CD4-positive, alpha-beta T cell treated with Interleukin-6 for 4 hours (primary cell): ENCODE measurements at regions not wholly inside any gene's neighbourhood (a gene's known extent, or its start where the extent isn't known, plus 50 kb on each side); places are given as distances from the start of the nearest gene placed in this dataset.
"Not testable (repeated sequence)": the region's sequence is repeated elsewhere in the genome, so short reads cannot be mapped to it uniquely, and the experiment has no call there.

Experiments
- DNase-seq: peaks from one replicate; pipeline ENCODE4 v3.0.0-alpha.2; 2020; ENCODE audit warnings: mixed read lengths

DNA sequence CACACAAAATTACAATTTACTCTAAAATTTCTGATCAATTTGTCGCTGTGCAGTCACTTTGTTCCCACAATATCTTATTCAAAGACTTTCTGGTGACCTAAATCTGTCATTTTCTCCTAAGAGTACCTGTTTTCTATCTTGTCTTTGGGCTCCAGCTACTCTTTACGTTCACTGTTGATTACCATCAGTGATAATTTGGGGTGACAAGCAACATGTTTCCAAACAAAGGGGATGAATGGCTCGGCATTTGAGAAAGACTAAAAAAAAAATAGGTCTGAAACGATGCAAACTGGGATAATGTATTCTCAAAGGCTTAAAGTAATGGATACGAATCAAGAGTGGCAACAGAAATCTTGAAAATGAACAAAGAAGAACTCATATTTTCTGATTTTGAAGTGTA, 205.2 kb upstream of the DAB2 start:
- no peak for DNase-seq

GRCh38 chr5:39628348-39628747, 203.6 kb upstream of the DAB2 start:
- no peak for DNase-seq

DNA sequence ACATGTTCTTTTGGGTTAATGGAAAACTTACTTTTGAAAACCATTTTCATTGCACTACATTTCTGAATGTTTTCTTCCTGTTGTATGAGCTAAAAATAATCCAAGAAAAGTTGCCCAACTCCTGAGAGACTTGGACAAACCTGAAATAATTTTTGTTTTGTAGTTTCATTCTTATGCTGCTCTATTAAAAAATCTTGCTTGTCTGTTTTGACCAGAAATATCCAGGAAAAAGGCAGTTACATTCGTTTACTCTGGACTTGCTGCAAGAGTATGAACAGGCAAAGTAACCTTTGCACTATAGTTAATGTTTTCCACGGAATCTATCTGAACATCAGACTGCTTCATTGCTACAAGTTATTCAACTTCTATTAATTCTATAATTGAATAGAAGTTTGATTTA, 200.1 kb upstream of the DAB2 start:
- no peak for DNase-seq

- DNase-seq: no peak
These were observed 199.6 kb upstream of the DAB2 start for GRCh38 chr5:39624268-39624886.

GRCh38 chr5:39623291-39623865, 198.6 kb upstream of the DAB2 start:
- DNase-seq: no peak

DNA sequence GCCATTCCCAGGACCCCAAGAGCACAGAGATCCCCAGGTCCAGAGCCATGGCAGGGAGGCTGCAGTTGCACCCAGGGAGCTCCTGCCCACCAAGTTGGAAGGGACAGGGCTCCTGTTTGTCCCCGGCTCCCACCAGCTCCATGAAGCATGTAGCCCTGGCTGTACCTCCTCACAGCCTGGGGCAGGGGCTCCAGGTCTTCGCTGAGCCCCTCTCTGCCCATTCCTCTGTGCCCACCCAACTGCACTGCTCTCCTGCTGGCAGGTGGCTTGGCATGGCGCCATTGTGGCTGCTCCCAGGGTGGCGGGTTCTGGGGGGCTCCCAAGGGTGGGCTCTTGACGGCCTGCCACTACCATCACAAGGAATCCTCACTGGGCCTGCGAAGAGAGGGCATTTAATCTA, 197.5 kb upstream of the DAB2 start:
- no peak for DNase-seq

GRCh38 chr5:39619168-39619818, 194.5 kb upstream of the DAB2 start:
- no peak for DNase-seq

DNA sequence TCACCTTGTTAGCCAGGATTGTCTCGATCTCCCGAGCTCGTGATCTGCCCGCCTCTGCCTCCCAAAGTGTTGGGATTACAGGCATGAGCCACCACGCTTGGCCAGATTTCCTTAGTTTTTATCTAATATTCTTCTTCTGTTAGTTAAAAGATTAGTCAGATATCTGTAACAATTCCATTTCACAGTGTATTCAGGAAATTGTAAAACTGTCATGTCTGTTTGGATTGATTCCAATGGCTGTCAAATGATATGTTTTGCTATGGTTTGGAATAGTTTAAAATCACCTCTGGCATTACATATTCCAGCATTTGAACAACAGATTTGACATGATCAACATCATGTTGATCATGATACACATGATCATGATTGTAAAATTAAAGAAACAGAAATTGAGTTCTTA, 193.6 kb upstream of the DAB2 start:
- no peak for DNase-seq

- DNase-seq: no peak
These were observed 191.4 kb upstream of the DAB2 start for GRCh38 chr5:39616131-39616530.

DNA sequence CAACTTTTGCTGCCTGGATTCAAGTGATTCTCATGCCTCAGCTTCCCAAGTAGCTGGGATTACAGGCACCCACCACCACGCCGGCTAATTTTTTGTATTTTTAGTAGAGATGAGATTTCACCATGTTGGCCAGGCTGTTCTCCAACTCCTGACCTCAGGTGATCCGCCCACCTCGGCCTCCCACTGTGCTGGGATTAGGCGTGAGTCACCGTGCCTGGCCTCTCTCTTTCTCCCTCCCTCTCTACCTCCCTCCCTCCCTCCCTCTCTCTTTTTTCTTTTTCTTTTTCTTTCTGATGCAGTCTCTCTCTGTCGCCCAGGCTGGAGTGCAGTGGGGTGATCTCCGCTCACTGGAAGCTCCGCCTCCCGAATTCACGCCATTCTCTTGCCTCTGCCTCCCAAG, 186.3 kb upstream of the DAB2 start:
- not testable (repeated sequence) for DNase-seq

- DNase-seq: no peak
These were observed 183.2 kb upstream of the DAB2 start for GRCh38 chr5:39608024-39608423.

DNA sequence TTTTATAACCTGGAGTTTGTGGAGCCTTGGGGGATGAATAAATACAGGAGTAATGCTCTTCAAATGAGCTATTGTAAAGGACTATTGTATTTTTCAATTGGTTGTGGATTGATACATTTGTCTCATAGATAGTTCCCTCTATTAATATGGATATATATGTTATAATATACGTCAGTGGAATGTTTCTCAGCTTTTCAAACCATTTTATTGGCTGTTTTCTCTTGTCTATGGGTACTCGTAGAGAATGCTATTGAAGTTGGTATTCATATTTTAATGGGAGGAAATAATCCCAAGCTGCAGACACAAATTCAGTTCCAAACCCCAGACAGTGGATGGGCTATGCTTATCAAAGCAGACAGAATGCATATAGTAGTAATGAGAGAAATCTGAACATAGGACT, 181.8 kb upstream of the DAB2 start:
- no peak for DNase-seq

GRCh38 chr5:39605588-39606575, 181.1 kb upstream of the DAB2 start:
- DNase-seq: no peak

GRCh38 chr5:39605145-39605544, 180.4 kb upstream of the DAB2 start:
- no peak for DNase-seq

GRCh38 chr5:39604491-39604890, 179.7 kb upstream of the DAB2 start:
- no peak for DNase-seq

GRCh38 chr5:39599721-39600431, 175.1 kb upstream of the DAB2 start:
- DNase-seq: no peak

DNA sequence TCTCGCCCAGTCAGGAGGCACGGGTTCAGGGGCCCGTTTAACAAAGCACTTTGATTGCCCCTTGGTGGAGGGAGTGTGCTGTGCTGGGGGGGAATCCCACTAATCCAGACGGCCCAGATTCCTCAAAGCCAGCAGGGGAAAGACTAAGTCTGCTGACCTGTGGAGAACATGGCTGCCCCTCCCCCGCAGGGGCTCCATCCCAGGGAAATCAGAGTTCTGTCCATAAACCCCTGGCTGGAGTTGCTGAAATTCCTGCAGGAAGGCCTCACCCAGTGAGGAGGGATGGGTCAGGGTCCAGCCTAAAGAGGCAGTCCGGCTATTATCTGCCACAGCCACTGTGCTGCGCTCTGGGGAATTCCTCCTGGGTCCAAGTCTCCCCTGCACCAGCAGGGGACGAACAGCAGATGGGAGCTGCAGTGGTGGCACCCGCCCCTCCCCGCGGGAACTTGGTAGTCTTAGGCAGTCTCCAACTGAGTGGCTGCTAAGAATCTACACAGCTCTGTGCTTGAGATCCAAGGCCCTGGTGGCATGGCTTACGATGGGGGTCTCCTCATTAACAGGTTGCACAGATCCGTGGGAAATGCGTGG, 174.0 kb upstream of the DAB2 start:
- DNase-seq: no peak

DNA sequence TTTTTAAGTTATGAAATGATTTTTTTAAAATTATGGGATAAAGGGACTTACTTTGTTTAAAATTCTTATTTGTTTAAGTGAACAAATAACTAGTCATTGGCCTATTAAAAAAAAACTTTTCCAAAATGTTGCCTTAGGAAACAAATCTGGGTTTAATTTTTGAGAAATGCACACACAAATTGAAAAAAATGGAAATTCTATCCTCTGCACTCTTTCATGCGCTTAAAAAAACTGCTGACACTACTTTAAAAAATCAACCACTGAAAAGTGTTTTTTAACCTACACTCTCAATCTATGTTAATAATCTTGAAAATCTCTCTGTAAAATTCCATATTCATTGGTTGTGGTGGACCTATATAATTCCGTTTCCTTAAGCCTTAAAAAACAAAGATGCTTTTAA, 163.4 kb upstream of the DAB2 start:
- DNase-seq: no peak

DNA sequence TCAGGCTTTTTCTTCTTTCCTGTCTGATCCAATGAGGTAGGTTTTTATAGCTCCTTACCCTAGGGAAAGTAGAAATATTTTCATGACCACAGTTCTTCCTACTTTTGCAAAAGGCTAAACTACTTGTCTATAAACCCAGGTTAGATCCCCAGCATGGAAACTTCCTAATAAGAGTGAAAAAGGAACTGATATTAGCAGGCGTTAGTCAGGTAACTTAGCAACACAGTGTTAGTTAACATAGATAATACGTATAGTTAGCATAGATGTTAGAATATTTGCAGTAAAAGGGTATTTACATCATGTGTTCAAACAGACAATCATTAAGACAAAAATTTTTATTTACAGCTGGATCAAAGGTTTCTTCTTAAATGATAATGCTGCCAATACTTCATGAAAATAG, 162.9 kb upstream of the DAB2 start:
- DNase-seq: no peak

DNA sequence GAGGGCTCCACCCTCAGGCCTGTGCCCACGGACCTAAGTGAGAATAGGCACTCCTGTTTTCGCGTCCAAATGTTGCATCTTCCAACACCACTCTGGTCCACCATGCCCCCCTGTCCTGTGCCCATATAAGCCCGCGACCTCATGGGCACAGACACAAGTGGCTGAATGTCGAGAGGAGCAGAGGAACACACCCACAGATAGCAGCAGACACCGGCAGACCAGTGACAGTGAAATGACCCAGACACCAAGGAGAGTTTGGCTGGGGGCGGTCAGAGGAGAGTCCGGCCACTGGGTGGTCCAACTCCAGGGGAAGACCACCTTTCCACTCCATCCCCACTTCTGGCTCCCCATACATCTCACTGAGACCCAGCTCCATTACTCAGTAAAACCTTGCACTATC, 161.4 kb upstream of the DAB2 start:
- DNase-seq: no peak

DNA sequence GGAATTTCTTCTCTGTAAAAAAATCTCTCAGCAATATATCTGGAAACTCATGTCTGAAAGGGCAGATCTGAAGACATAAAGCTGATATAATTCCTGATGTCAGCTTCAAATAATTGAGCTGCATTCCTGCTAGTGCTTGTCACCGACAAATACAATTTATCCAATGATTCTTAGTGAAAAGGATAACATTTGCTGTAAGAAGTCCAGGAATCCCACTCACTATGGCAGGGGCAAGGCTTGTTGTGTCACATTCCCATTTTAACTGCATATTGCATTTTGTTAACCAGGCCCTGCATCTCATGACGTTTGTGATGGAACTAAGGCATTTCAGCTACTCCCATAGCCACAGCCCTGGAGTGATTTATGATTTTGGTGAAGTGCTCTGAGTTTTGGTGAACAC, 160.1 kb upstream of the DAB2 start:
- no peak for DNase-seq

GRCh38 chr5:39580702-39581453, 156.1 kb upstream of the DAB2 start:
- DNase-seq: no peak
